AG09309 (cell line): ENCODE measurements at regions not wholly inside any gene's neighbourhood (a gene's known extent, or its start where the extent isn't known, plus 50 kb on each side); places are given as distances from the start of the nearest gene placed in this dataset.

ENCODE experiments used
- DNase-seq: peaks from one replicate; pipeline ENCODE4 v3.0.0-alpha.2; 2010; ENCODE audit warnings: low read depth
- H3K4me3 ChIP-seq: 2 replicates; pipeline ENCODE4 v1.5.1; 2011; ENCODE audit warnings: mild to moderate bottlenecking, low read depth, low read length, moderate library complexity; ENCODE audit not compliant: control insufficient read depth
- TF ChIP-seq, protein P1 (sequence below): IDR thresholded peaks from 2 replicates; pipeline ENCODE4 v1.5.1; 2011; ENCODE audit warnings: mild to moderate bottlenecking, low read depth, low read length, inconsistent platforms; ENCODE audit not compliant: insufficient read depth, control insufficient read depth; ENCODE audit errors: missing control alignments

DNA sequence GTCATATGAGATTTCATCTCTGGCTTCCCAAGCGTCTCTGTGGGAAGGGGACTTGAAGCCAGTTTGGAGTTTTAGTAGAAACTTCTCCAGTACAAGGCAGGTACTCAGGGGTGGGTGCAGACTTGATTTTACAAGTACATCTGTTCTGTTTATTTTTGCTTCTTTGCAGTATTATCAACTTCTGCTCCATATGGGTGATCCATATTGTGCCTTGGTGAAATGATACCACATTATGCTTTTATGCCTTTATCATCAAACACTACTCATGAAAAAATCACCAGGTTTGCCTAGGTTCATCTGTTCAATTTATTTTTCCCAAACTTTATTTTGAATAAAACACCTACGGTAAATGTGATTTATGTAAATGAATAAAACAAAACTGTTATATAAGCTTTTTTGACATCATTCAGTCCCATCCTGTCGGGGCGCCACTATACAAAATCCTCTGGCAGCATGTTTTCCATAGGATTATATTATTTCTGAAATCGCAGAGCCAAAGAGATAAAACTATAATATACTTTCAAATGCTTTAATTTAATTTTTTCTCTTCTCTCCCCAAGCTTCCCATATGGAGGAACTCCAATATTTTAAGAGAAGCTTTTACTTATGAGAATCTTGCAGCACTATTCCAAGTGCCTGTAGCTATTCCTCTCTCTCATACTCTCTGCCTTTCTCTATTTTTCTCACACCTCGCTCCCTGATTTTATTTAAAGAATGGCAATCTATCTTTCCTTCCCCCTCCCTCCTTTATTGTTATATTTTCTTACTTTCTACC, 490.9 kb downstream of the RNF144A start:
- no peak for DNase-seq
- TF ChIP-seq, protein P1, sequence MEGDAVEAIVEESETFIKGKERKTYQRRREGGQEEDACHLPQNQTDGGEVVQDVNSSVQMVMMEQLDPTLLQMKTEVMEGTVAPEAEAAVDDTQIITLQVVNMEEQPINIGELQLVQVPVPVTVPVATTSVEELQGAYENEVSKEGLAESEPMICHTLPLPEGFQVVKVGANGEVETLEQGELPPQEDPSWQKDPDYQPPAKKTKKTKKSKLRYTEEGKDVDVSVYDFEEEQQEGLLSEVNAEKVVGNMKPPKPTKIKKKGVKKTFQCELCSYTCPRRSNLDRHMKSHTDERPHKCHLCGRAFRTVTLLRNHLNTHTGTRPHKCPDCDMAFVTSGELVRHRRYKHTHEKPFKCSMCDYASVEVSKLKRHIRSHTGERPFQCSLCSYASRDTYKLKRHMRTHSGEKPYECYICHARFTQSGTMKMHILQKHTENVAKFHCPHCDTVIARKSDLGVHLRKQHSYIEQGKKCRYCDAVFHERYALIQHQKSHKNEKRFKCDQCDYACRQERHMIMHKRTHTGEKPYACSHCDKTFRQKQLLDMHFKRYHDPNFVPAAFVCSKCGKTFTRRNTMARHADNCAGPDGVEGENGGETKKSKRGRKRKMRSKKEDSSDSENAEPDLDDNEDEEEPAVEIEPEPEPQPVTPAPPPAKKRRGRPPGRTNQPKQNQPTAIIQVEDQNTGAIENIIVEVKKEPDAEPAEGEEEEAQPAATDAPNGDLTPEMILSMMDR, result no peak
- no peak overlapping the region for H3K4me3 ChIP-seq

DNA sequence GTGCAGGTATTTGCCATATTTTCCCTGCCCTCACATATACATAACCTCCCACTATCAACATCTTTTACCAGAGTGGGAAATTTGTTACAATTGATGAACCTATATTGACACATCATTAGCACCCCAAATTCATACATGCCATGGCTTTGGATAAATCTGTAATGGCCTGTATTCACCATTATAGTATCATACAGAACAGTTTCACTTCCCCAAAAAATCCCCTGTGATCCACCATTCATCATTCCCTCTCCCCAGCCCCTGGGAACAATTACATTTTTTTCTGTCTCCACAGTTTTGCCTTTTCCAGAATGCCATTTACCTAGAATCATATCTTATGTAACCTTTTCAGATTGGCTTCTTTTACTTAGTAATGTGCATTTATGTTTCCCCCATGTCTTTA, 494.5 kb downstream of the RNF144A start:
- H3K4me3 ChIP-seq, result no peak overlapping the region
- DNase-seq, result no peak
- TF ChIP-seq, protein P1, result no peak

DNA sequence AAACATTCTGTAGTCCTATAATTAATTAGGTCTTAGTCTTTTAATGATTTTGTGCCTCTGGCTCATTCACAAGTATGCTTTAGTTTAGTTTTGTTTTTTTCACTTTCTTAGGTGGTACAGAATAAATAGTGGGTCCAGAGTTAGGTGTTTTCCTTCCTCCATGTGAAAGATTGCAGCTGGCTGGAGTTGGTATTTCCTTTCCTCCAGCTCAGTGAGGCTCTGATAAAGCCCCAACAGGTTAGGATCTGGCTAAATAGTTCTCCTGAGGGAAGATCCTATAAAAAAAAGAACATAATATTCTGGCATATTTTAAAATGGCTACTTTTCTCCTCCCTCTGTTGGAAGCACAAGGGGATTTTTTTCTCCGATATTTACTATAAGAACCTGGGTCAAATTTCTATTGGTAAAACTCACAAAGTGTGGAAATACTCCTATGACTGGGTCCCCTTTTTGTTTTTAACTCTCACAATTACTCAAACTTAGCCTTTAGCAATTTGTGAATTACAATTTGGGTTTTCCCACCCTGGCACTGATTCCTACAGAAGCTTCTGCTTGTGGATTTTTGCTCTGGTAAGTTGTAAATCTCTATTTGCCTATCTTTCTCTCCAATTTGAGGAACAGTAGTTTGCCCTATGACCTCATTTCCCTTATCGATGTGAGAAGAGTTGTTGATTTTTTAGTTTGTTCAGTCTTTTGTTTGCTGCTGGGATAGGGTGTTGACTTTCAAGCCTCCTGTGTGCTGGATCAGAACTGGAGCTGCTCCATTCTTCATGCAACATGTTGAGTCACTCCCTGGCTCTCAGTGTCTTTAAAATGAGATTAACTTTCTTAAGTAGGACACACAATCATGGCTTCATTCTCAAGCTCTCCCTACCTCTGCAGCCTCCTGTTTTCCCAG, 500.9 kb downstream of the RNF144A start:
- TF ChIP-seq, protein P1, result no peak
- H3K4me3 ChIP-seq, result no peak overlapping the region
- no peak for DNase-seq

DNA sequence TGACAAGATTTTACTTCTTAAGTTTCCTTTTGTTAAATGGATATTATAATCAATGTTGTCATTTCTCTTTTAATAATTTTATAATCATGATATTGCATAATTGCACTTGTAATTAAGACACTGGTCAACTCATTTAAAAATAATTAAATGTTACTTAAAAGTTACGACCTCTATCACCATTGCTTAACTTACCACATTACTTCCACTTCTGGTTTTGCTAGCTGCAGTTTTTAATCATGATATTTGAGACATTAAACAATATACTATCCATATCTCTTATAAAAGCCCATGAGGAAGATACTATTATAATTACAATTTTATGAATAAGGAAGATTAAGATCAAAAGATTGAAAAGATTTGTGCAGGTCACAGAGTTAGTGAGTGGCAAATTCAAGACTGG, 502.0 kb downstream of the RNF144A start:
- no peak overlapping the region for H3K4me3 ChIP-seq
- TF ChIP-seq, protein P1, result no peak
- no peak for DNase-seq

DNA sequence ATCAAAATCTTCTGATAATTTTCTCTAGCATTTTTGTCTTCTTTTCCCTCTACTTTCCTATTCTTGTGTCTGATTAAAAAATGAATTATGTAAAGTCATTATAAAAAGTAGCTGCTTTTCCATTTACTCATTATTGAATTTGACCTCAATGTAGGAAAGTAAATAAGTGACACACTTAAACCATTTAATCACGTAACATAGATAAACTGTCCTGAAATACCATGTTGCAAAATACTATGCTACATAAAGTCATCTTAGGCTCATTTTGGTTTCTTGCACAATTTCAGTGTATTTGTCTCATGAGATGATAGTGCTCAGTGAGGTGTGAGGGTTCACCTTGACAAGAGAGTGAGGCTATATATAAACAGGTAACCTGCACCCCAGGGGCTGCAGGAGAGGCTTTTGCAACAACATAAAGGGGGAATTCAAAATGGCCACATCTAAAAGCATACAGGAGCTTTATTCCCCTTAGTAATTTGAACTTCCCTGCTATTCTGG, 502.7 kb downstream of the RNF144A start:
- TF ChIP-seq, protein P1, result no peak
- DNase-seq, result no peak
- H3K4me3 ChIP-seq, result no peak overlapping the region

DNA sequence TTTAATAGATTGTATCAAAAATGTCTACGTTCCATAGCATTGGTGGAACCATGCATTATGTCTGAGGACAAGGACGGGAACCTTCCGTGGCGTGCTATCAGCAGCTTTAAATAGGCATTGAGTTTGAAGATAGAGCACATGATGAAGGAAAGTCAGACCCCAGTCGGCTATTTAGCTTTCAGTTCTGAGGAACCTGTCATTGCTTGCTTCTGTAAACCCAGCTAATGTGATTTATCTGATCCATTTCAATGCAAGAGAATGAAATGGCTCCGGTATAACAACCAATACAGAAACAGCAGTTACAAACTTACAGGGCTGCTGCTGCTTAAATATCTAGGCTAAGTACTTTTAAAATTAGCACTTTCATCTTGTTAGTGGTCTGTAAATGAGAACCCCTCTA, 503.3 kb downstream of the RNF144A start:
- TF ChIP-seq, protein P1, result no peak
- no peak overlapping the region for H3K4me3 ChIP-seq

More for the DNA sequence above, 503.3 kb downstream of the RNF144A start:
- DNase-seq, result no peak
